MV-4-11 (cell line): ENCODE measurements at regions not wholly inside any gene's neighbourhood (a gene's known extent, or its start where the extent isn't known, plus 50 kb on each side); places are given as distances from the start of the nearest gene placed in this dataset.
"Not testable (repeated sequence)": the region's sequence is repeated elsewhere in the genome, so short reads cannot be mapped to it uniquely, and the experiment has no call there.

ENCODE experiments used
- DNase-seq: peaks from one replicate; lab custom pipeline; 2025; lab: John Stamatoyannopoulos, UW

- DNase-seq, result no peak
Observed at GRCh38 chr2:106339609-106340008, 128.6 kb downstream of the RGPD3 start.

GRCh38 chr2:106339132-106339531 lies 129.1 kb downstream of the RGPD3 start:
- DNase-seq, result no peak

DNA sequence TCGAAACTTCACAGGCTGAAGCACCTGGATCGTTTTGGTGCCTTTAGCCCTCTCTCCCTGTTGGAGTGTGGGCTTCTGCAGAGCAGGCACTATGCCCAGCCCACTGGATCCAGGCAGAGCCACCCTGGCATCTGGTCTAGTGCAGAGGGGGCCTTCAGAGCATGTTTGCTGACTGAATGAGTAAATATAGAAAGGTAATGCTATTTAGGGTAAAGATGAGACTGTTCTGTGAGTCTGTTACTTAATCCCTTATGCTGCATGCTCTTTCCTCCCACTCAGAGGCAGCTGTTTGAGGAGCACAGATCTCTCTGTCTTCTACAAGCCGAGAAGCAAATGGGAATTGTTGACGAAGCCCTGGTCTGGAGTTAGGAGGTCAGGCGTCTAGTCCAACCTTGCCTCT lies 130.2 kb downstream of the RGPD3 start:
- DNase-seq, result no peak

DNA sequence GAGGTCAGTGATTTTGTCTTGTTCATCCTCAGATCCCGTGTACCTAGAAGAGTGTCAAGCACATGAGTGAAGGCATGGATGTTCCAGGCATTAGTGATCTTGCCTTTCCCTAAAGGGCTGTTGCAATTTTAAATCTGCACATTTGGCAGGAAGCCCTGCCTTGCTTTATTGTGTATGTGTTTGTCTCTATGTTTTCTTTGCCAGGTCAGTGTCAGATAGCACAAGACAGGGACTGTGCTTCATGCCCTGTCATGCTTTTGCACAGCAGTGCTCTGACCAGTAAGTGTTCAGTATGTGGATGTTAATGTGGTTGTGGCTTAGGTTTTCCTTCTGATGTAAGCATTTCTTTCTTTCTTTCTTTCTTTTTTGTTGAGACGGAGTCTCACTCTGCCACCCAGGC lies 131.5 kb downstream of the RGPD3 start:
- no peak for DNase-seq

DNA sequence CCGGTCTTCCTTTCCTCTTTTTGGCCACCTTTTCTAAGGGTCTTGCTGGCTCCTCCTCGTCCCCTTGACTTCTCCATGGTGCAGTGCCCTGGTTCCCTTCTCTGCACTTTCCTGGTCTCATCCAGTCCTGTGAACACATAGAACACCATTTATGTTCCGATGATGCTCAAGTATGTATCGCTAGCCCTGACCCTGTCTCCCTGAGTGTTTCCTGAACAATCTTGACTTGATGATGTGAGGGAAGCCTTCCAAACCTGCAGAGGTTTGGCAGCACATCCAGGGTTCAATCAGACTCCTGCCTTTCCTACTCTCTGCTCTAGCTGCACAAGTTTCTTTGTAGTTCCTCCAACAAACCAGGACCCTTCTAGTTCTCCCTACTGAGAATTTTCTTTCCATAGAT lies 132.1 kb downstream of the RGPD3 start:
- no peak for DNase-seq

DNA sequence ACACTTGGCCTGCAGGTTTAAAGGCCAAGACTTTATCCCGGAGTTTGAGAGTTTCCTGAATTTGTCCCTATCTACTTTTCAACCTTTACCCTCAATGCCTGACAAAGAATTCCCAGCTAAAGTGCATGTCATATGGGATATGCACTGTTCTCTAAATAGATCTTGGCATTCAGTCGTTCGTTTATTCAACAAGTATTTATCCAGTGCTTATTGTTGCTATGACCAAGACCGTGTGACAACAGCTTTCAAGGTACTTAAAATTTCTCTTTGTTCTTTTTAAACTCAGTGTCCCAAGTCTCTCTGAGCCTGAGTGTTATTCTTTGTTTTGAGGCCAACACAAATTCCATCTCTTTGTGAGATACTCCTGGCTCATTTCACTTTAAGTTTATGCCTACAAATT lies 133.4 kb downstream of the RGPD3 start:
- DNase-seq, result no peak

GRCh38 chr2:106333253-106333873 lies 134.8 kb downstream of the RGPD3 start:
- DNase-seq, result not testable (repeated sequence)

GRCh38 chr2:106332054-106332453 lies 136.2 kb downstream of the RGPD3 start:
- DNase-seq, result no peak

- peak; percentile 72 for DNase-seq
Observed at GRCh38 chr2:106330384-106331261, 136.5 kb upstream of the UXS1 start.

- DNase-seq, result no peak
Observed at GRCh38 chr2:106323337-106324013, 129.4 kb upstream of the UXS1 start.

GRCh38 chr2:106322281-106322680 lies 128.2 kb upstream of the UXS1 start:
- DNase-seq, result no peak

DNA sequence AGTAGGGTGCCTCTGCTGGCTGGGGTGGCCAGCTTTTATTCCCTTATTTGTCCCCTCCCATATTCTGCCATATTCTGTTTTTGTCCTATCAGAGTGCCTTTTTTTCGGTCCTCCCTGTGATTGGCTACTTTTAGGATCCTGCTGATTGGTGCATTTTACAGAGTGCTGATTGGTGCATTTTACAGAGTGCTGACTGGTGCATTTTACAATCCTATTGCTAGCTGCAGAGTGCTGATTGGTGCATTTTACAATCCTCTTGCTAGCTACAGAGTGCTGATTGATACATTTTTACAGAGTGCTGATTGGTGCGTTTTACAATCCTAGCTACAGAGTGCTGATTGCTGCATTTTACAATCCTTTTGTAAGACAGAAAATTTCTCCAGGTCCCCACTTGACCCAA lies 126.3 kb upstream of the UXS1 start:
- not testable (repeated sequence) for DNase-seq

DNA sequence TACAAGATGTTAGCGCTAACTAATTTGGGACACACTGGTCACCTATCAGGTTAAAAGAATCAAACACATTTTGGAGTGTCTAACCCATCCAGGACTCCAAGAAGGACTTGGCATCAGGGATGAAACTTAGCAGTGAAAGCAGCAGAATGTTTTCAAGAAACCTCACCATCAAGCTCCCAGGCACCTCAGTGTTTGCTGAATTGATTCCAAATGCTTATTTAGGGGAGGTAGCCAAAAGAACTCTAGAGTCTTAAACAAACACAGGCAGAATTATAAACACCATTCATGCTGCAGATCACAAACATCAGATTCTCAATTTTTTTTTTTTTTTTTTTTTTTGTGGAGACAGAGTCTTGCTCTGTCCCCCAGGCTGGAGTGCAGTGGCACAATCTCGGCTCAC lies 122.8 kb upstream of the UXS1 start:
- DNase-seq, result no peak

DNA sequence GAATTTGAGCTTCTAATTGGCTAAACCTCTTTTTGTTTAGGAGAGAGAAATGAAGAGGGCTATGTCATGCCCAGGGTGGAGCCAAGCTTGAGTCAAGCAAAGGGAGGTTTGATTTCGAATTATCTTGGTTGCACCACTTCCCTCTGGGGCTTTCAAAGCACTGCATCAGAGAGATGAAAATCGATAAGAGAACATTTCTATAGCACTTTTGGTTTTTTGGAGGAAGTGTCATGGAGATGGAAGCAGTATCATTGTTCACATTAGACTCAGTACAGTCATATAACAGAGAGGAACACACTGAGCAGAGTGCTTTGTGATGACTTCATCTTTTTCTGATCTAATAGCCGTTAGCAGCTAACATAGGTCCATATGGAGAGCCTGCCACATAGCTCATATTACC lies 120.3 kb upstream of the UXS1 start:
- DNase-seq, result peak; percentile 73

DNA sequence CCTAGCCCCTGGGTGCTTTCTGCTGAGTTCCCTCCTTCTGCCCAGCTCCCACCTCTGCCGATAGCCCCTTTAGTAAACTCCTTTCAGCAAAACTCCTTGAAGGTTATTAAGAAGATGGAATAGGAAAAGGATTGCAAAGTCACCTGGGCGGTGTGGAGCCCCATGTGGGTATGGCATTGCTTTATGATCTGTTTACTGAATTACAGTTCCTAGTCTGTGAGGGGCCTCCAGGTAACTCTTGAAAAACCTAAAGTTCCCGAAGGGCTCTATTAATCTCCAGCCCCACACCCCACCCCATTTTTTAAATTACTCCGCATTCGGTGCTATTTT lies 116.9 kb upstream of the UXS1 start:
- no peak for DNase-seq

DNA sequence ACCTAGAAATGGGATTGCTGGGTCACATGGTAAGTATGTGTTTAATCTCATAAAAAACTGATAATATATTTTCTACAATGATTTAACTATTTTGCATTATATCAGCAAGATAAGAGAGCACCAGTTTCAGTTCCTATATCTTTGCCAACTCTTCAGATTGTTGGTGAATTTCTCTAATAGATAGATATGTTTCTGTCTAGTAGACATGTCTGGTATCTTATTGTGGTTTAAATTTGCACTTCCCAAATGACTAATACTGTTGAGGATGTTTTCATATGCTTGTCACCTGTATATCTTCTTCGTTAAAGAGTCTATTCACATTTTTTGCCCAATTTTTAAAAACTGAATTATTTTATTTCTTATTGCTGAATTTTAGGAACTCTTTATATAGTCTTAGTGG lies 113.8 kb upstream of the UXS1 start:
- DNase-seq, result peak; percentile 16

DNA sequence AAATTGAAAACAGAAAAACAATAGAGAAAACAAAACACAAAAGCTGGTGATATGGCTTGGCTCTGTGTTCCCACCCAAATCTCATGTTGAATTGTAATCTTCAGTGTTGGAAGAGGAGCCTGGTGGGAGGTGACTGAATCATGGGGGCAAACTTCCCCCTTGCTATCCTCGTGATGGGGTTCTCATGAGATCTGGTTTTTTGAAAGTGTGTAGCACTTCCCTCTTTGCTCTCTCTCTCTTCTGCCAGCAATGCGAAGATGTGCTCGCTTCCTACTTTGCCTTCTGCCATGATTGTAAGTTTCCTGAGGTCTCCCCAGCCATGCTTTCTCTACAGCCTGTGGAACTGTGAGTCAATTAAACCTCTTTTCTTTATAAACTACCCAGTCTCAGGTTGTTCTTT lies 112.3 kb upstream of the UXS1 start:
- peak; percentile 61 for DNase-seq

GRCh38 chr2:106304612-106305184 lies 110.6 kb upstream of the UXS1 start:
- no peak for DNase-seq

GRCh38 chr2:106299696-106300095 lies 105.6 kb upstream of the UXS1 start:
- DNase-seq, result no peak

DNA sequence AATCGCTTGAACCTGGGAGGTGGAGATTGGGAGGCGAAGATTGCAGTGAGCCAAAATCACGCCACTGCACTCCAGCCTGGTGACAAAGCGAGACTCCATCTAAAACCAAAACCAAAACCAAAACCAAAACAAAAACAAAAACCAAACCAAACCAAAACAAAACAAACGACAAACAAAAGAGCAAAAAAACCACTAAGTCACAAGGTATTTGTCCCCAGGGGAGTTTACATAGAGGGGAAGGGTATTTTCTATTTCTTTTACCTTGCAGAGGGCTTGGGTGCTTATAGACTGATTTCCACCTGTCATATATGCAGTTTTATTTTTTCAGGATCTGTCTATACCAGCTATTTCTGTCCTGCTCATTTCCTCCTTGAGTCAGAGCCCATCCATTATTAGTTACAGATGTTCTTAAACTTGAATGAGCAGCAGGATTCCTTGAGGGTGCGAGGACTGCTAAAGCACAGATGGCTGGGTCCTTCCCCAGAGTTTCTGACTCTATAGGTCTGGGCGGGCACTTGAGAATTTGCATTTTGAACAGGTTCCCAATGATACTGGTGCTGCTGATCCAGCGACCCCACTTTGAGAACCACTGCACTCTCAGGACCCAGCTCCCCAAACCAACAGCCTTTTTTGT lies 102.2 kb upstream of the UXS1 start:
- no peak for DNase-seq

GRCh38 chr2:106294182-106294581 lies 100.1 kb upstream of the UXS1 start:
- DNase-seq, result peak; percentile 20

GRCh38 chr2:106293271-106293783 lies 99.2 kb upstream of the UXS1 start:
- no peak for DNase-seq
